OCI-LY7 (cell line): ENCODE measurements at regions not wholly inside any gene's neighbourhood (a gene's known extent, or its start where the extent isn't known, plus 50 kb on each side); places are given as distances from the start of the nearest gene placed in this dataset.

Experiments used
- BruUV-seq: library from RNA; stranded (reverse); fragments of 400-500 nt; replicated peaks from 2 replicates; lab custom pipeline; 2021; lab: Mats Ljungman, UMichigan
- CTCF ChIA-PET: fragments of 300-600 bp; sonication (Branson Sonifier 250); formaldehyde crosslinking; loops from one replicate; lab custom pipeline; 2022; ENCODE audit warnings: antibody characterized with exemption; ENCODE audit not compliant: unreplicated experiment; lab: Charles Lee
- POLR2A ChIA-PET: fragments of 300-600 bp; sonication (Branson Sonifier 250); formaldehyde crosslinking; loops from one replicate; lab custom pipeline; 2022; ENCODE audit warnings: antibody characterized with exemption; lab: Charles Lee
- DNase-seq: peaks from one replicate; pipeline ENCODE4 v3.0.0-alpha.2; 2015; ENCODE audit warnings: low spot score
- H2AFZ ChIP-seq: fragments of 200-600 bp; sonication (generic), shearing (Covaris generic); 2 replicates; pipeline ENCODE4 v1.6.1; 2014; ENCODE audit warnings: mild to moderate bottlenecking, antibody characterized with exemption, low read length, moderate library complexity
- H3K27ac ChIP-seq: fragments of 200-600 bp; sonication (generic); 2 replicates; pipeline ENCODE4 v1.5.1; 2014; ENCODE audit warnings: mixed run types, low read depth, mild to moderate bottlenecking, moderate library complexity, low read length, inconsistent platforms; ENCODE audit not compliant: poor library complexity, severe bottlenecking
- H3K36me3 ChIP-seq: fragments of 200-600 bp; sonication (generic); 2 replicates; pipeline ENCODE4 v1.6.1; 2014; ENCODE audit warnings: mild to moderate bottlenecking, antibody characterized with exemption, low read length, moderate library complexity, mixed read lengths; ENCODE audit not compliant: insufficient read depth
- H3K4me1 ChIP-seq: fragments of 200-600 bp; sonication (generic); 2 replicates; pipeline ENCODE4 v1.5.1; 2014; ENCODE audit warnings: mild to moderate bottlenecking, low read length; ENCODE audit not compliant: insufficient read depth, poor library complexity, severe bottlenecking
- H3K4me2 ChIP-seq: fragments of 200-600 bp; sonication (generic); 2 replicates; pipeline ENCODE4 v1.6.1; 2014; ENCODE audit warnings: mild to moderate bottlenecking, low read length
- H3K4me3 ChIP-seq: fragments of 200-600 bp; sonication (generic); 2 replicates; pipeline ENCODE4 v1.5.1; 2014; ENCODE audit warnings: mild to moderate bottlenecking, low read depth, low read length; ENCODE audit not compliant: poor library complexity, severe bottlenecking
- H3K79me2 ChIP-seq: fragments of 200-600 bp; sonication (generic); 2 replicates; pipeline ENCODE4 v1.6.1; 2016; ENCODE audit warnings: low read depth, mild to moderate bottlenecking, low read length, moderate library complexity, mixed read lengths; ENCODE audit not compliant: insufficient read depth
- H3K9me2 ChIP-seq: fragments of 200-600 bp; sonication (generic); 2 replicates; pipeline ENCODE4 v1.6.1; 2016; ENCODE audit warnings: mild to moderate bottlenecking, low read length, mixed read lengths; ENCODE audit not compliant: insufficient read depth
- H3K9me3 ChIP-seq: fragments of 200-600 bp; sonication (generic); 2 replicates; pipeline ENCODE4 v1.6.1; 2014; ENCODE audit warnings: mild to moderate bottlenecking, mixed run types, low read length, mixed read lengths
- H4K20me1 ChIP-seq: fragments of 200-600 bp; sonication (generic); 2 replicates; pipeline ENCODE4 v1.6.1; 2014; ENCODE audit warnings: mild to moderate bottlenecking, antibody characterized with exemption, low read length, moderate library complexity, mixed read lengths; ENCODE audit not compliant: insufficient read depth
- EZH2phosphoT487 ChIP-seq: fragments of 200-600 bp; sonication (generic); IDR thresholded peaks from 2 replicates; pipeline ENCODE4 v1.6.1; 2018; ENCODE audit warnings: low read depth, borderline replicate concordance, mild to moderate bottlenecking, mixed run types, antibody characterized with exemption, low read length, moderate library complexity, mixed read lengths
- intact Hi-C: fragments of 100-400 bp; cut with micrococcal nuclease; formaldehyde crosslinking; loops from one replicate; pipeline ENCODE4 v1.10.0; 2022; ENCODE audit not compliant: unreplicated experiment
- TF ChIP-seq, protein P1 (sequence below): fragments of 200-600 bp; sonication (generic); conservative IDR thresholded peaks from 2 replicates; pipeline ENCODE4 v1.5.1; 2014; ENCODE audit warnings: mild to moderate bottlenecking, antibody characterized with exemption, low read length, moderate library complexity, mixed read lengths

DNA sequence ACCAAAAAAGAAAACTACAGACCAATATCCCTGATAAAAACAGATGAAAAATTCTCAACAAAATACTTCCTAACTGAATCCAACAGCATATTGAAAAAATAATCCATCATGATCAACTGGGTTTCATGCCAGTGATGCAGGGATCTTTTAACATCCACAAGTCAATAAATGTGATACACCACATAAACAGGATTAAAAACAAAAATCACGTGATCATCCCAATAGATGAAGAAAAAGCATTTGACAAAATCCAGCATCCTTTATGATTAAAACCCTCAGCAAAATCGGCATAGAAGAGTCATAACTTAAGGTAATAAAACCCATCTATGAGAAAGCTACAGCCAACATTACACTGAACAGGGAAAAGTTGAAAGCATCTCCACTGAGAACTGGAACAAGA, 107.5 kb downstream of the DCLK3 start:
- Histone ChIP-seq H3K4me2 (no peak overlapping the region), H2AFZ (no peak overlapping the region), H3K9me2 (no peaks in the 10 kb centered on the region), H3K36me3 (no peaks in the 10 kb centered on the region), H3K27ac (no peak overlapping the region), H3K79me2 (no peaks in the 10 kb centered on the region), H3K4me1 (no peaks in the 10 kb centered on the region), H3K4me3 (no peak overlapping the region), H3K9me3 (no peaks in the 10 kb centered on the region), H4K20me1 (no peaks in the 10 kb centered on the region)
- intact Hi-C loops = no loop called here
- ChIA-PET POLR2A (no interaction called here), CTCF (no interaction called here)
- TF ChIP-seq, protein P1, sequence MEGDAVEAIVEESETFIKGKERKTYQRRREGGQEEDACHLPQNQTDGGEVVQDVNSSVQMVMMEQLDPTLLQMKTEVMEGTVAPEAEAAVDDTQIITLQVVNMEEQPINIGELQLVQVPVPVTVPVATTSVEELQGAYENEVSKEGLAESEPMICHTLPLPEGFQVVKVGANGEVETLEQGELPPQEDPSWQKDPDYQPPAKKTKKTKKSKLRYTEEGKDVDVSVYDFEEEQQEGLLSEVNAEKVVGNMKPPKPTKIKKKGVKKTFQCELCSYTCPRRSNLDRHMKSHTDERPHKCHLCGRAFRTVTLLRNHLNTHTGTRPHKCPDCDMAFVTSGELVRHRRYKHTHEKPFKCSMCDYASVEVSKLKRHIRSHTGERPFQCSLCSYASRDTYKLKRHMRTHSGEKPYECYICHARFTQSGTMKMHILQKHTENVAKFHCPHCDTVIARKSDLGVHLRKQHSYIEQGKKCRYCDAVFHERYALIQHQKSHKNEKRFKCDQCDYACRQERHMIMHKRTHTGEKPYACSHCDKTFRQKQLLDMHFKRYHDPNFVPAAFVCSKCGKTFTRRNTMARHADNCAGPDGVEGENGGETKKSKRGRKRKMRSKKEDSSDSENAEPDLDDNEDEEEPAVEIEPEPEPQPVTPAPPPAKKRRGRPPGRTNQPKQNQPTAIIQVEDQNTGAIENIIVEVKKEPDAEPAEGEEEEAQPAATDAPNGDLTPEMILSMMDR = no peak
- TF ChIP-seq EZH2phosphoT487 = no peak
- DNase-seq = no peak
- BruUV-seq = no TSS peak

- Histone ChIP-seq H4K20me1 (no peaks in the 10 kb centered on the region), H3K27ac (no peak overlapping the region), H2AFZ (no peak overlapping the region), H3K36me3 (no peaks in the 10 kb centered on the region), H3K79me2 (no peaks in the 10 kb centered on the region), H3K9me3 (no peaks in the 10 kb centered on the region), H3K4me2 (no peak overlapping the region), H3K4me1 (no peaks in the 10 kb centered on the region), H3K9me2 (no peaks in the 10 kb centered on the region), H3K4me3 (no peak overlapping the region)
- no peak for TF ChIP-seq EZH2phosphoT487
- TF ChIP-seq, protein P1 = no peak
- DNase-seq = no peak
- no TSS peak for BruUV-seq
- intact Hi-C loops = no loop called here
- POLR2A ChIA-PET = interaction anchor here (0.7 kb wide), 1 partner anchor 9 kb away, joined by 4 read pairs; no protein-coding TSS in a partner anchor
- CTCF ChIA-PET = no interaction called here
Measured at GRCh38 chr3:36653095-36653494, 111.3 kb downstream of the DCLK3 start.

GRCh38 chr3:36652104-36652503, 112.2 kb downstream of the DCLK3 start:
- no peak for DNase-seq
- Histone ChIP-seq H3K27ac (no peak overlapping the region), H2AFZ (no peak overlapping the region), H3K4me3 (no peak overlapping the region), H3K36me3 (no peaks in the 10 kb centered on the region), H3K4me2 (no peak overlapping the region), H3K79me2 (no peaks in the 10 kb centered on the region), H3K9me2 (no peaks in the 10 kb centered on the region), H4K20me1 (no peaks in the 10 kb centered on the region), H3K9me3 (no peaks in the 10 kb centered on the region), H3K4me1 (no peaks in the 10 kb centered on the region)
- intact Hi-C loops = no loop called here
- CTCF ChIA-PET = no interaction called here
- TF ChIP-seq, protein P1 = no peak
- TF ChIP-seq EZH2phosphoT487 = no peak
- POLR2A ChIA-PET = interaction anchor here (0.6 kb wide), 1 partner anchor 9 kb away, joined by 3 read pairs; no protein-coding TSS in a partner anchor
- BruUV-seq = no TSS peak
